GM18951 (cell line): ENCODE measurements at regions not wholly inside any gene's neighbourhood (a gene's known extent, or its start where the extent isn't known, plus 50 kb on each side); places are given as distances from the start of the nearest gene placed in this dataset.

ENCODE experiments used
- POLR2A ChIP-seq: IDR thresholded peaks from 4 replicates; pipeline ENCODE4 v1.6.1; 2011; ENCODE audit warnings: mild to moderate bottlenecking; ENCODE audit not compliant: insufficient read length, insufficient read depth; ENCODE audit errors: extremely low read depth
- in situ Hi-C: fragments of 300-500 bp; cut with MboI; formaldehyde crosslinking; loops from one replicate; pipeline ENCODE4 v1.12.0; 2022; ENCODE audit warnings: low sequenced_read_pairs, mixed read lengths, inconsistent platforms; ENCODE audit not compliant: unreplicated experiment

GRCh38 chr5:125278711-125279110 lies 532.3 kb upstream of the ZNF608 start:
- TF ChIP-seq POLR2A, result no peak
- in situ Hi-C loops, result no loop called here

GRCh38 chr5:125281667-125282066 lies 535.2 kb upstream of the ZNF608 start:
- no peak for TF ChIP-seq POLR2A
- in situ Hi-C loops, result no loop called here

GRCh38 chr5:125283372-125283771 lies 536.9 kb upstream of the ZNF608 start:
- no peak for TF ChIP-seq POLR2A
- in situ Hi-C loops, result no loop called here

GRCh38 chr5:125286271-125286670 lies 539.8 kb upstream of the ZNF608 start:
- in situ Hi-C loops, result no loop called here
- TF ChIP-seq POLR2A, result no peak

- no peak for TF ChIP-seq POLR2A
- in situ Hi-C loops, result no loop called here
Measured at GRCh38 chr5:125289606-125290005, 543.2 kb upstream of the ZNF608 start.

- in situ Hi-C loops, result no loop called here
- TF ChIP-seq POLR2A, result no peak
Measured at GRCh38 chr5:125290935-125291334, 544.5 kb upstream of the ZNF608 start.

- no peak for TF ChIP-seq POLR2A
- in situ Hi-C loops, result no loop called here
Measured at GRCh38 chr5:125291447-125291846, 545.0 kb upstream of the ZNF608 start.

GRCh38 chr5:125293223-125293622 lies 546.8 kb upstream of the ZNF608 start:
- in situ Hi-C loops, result no loop called here
- no peak for TF ChIP-seq POLR2A

GRCh38 chr5:125293726-125294125 lies 547.3 kb upstream of the ZNF608 start:
- no peak for TF ChIP-seq POLR2A
- in situ Hi-C loops, result no loop called here

GRCh38 chr5:125294844-125295243 lies 548.4 kb upstream of the ZNF608 start:
- no peak for TF ChIP-seq POLR2A
- in situ Hi-C loops, result no loop called here

- in situ Hi-C loops, result no loop called here
- TF ChIP-seq POLR2A, result no peak
Measured at GRCh38 chr5:125295405-125295872, 549.0 kb upstream of the ZNF608 start.

GRCh38 chr5:125298258-125298657 lies 551.8 kb upstream of the ZNF608 start:
- TF ChIP-seq POLR2A, result no peak
- in situ Hi-C loops, result no loop called here

- in situ Hi-C loops, result no loop called here
- TF ChIP-seq POLR2A, result no peak
Measured at GRCh38 chr5:125298746-125299379, 552.4 kb upstream of the ZNF608 start.

- in situ Hi-C loops, result no loop called here
Measured at GRCh38 chr5:125301711-125302110, 555.3 kb upstream of the ZNF608 start.

GRCh38 chr5:125302577-125302976 lies 556.1 kb upstream of the ZNF608 start:
- in situ Hi-C loops, result no loop called here
- TF ChIP-seq POLR2A, result no peak

More at GRCh38 chr5:125301711-125302110, 555.3 kb upstream of the ZNF608 start:
- no peak for TF ChIP-seq POLR2A
